SU-DHL-6 (cell line): ENCODE measurements at regions not wholly inside any gene's neighbourhood (a gene's known extent, or its start where the extent isn't known, plus 50 kb on each side); places are given as distances from the start of the nearest gene placed in this dataset.
"Not testable (repeated sequence)": the region's sequence is repeated elsewhere in the genome, so short reads cannot be mapped to it uniquely, and the experiment has no call there.

Experiments used
- H2AFZ ChIP-seq: fragments of 200-600 bp; sonication (generic); 2 replicates; pipeline ENCODE4 v1.6.1; 2014; ENCODE audit warnings: low read depth, mild to moderate bottlenecking, moderate library complexity, mixed read lengths, antibody characterized with exemption, low read length; ENCODE audit not compliant: severe bottlenecking
- H3F3A ChIP-seq: fragments of 200-600 bp; shearing (Covaris generic); 2 replicates; pipeline ENCODE4 v1.6.0; 2016; ENCODE audit warnings: antibody characterized with exemption, mild to moderate bottlenecking; ENCODE audit not compliant: insufficient read depth
- H3K27ac ChIP-seq: fragments of 200-600 bp; sonication (generic); 2 replicates; pipeline ENCODE4 v1.5.1; 2016; ENCODE audit warnings: low read depth, mild to moderate bottlenecking, low read length, moderate library complexity, mixed read lengths
- H3K27me3 ChIP-seq: fragments of 200-600 bp; sonication (generic), shearing (Covaris generic); 2 replicates; pipeline ENCODE4 v1.6.0; 2014; ENCODE audit warnings: mild to moderate bottlenecking, low read length
- H3K36me3 ChIP-seq: fragments of 200-600 bp; sonication (generic); 2 replicates; pipeline ENCODE4 v1.6.1; 2014; ENCODE audit warnings: mild to moderate bottlenecking, low read length, mixed read lengths
- H3K4me2 ChIP-seq: fragments of 300-600, 200-600 bp; shearing (Covaris generic), sonication (generic); 2 replicates; pipeline ENCODE4 v1.6.0; 2014; ENCODE audit warnings: low read length, low read depth, mild to moderate bottlenecking; ENCODE audit not compliant: poor library complexity, severe bottlenecking
- H3K4me3 ChIP-seq: fragments of 200-600 bp; sonication (generic); 2 replicates; pipeline ENCODE4 v1.5.1; 2014; ENCODE audit warnings: antibody characterized with exemption, low read length, mild to moderate bottlenecking, mixed read lengths; ENCODE audit not compliant: insufficient read depth, poor library complexity, severe bottlenecking
- H3K79me2 ChIP-seq: fragments of 200-600 bp; sonication (generic); 2 replicates; pipeline ENCODE4 v1.6.1; 2014; ENCODE audit warnings: mild to moderate bottlenecking, low read length, moderate library complexity; ENCODE audit not compliant: insufficient read depth
- H3K9ac ChIP-seq: fragments of 200-600 bp; sonication (generic); 2 replicates; pipeline ENCODE4 v1.7.0; 2014; ENCODE audit warnings: mild to moderate bottlenecking, low read length
- H3K9me2 ChIP-seq: fragments of 200-600 bp; sonication (generic); replicated peaks from 2 replicates; pipeline ENCODE4 v1.6.1; 2014; ENCODE audit warnings: low read length; ENCODE audit not compliant: insufficient read depth
- H3K9me3 ChIP-seq: fragments of 200-600 bp; sonication (generic); 2 replicates; pipeline ENCODE4 v1.6.1; 2014; ENCODE audit warnings: low read length, mixed read lengths; ENCODE audit not compliant: insufficient read depth
- H4K20me1 ChIP-seq: fragments of 200-600 bp; sonication (generic); 2 replicates; pipeline ENCODE4 v1.6.1; 2014; ENCODE audit warnings: low read depth, mild to moderate bottlenecking, antibody characterized with exemption, low read length, moderate library complexity, mixed read lengths
- EZH2phosphoT487 ChIP-seq: fragments of 200-600 bp; sonication (generic), shearing (Covaris generic); conservative IDR thresholded peaks from 2 replicates; pipeline ENCODE4 v1.6.1; 2018; ENCODE audit warnings: mild to moderate bottlenecking, antibody characterized with exemption, low read length, moderate library complexity, mixed read lengths
- TF ChIP-seq, protein P1 (sequence below): fragments of 200-600 bp; sonication (generic); IDR thresholded peaks from one replicate; pipeline ENCODE4 v1.5.1; 2017; ENCODE audit warnings: antibody characterized with exemption, mild to moderate bottlenecking, low read length, moderate library complexity; ENCODE audit not compliant: insufficient read depth, poor library complexity, severe bottlenecking

DNA sequence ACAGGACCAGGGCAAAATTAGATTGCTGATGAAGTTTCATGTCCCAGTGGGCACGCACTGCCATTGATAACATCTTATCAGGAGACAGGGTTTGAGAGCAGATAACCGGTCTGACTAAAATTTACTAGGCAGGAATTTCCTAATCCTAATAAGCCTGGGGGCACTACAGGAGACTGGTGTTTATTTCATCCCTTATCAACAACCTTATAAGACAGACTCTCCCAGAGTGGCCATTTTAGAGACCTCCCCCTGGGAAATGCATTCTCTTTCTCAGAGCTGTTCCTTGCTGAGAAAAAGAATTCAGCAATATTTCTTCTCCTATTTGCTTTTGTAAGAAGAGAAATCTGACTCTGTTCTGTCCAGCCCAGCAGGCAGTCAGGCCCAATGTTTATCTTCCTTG, 423.4 kb upstream of the IMPG1 start:
- Histone ChIP-seq H3F3A (no peaks in the 10 kb centered on the region), H3K9ac (no peak overlapping the region), H2AFZ (no peak overlapping the region), H3K79me2 (no peaks in the 10 kb centered on the region), H3K27ac (no peak overlapping the region), H3K4me3 (no peak overlapping the region), H3K36me3 (no peaks in the 10 kb centered on the region), H3K27me3 (no peaks in the 10 kb centered on the region), H3K9me3 (no peaks in the 10 kb centered on the region), H4K20me1 (no peaks in the 10 kb centered on the region), H3K9me2 (no peaks in the 10 kb centered on the region), H3K4me2 (no peak overlapping the region)
- TF ChIP-seq, protein P1, sequence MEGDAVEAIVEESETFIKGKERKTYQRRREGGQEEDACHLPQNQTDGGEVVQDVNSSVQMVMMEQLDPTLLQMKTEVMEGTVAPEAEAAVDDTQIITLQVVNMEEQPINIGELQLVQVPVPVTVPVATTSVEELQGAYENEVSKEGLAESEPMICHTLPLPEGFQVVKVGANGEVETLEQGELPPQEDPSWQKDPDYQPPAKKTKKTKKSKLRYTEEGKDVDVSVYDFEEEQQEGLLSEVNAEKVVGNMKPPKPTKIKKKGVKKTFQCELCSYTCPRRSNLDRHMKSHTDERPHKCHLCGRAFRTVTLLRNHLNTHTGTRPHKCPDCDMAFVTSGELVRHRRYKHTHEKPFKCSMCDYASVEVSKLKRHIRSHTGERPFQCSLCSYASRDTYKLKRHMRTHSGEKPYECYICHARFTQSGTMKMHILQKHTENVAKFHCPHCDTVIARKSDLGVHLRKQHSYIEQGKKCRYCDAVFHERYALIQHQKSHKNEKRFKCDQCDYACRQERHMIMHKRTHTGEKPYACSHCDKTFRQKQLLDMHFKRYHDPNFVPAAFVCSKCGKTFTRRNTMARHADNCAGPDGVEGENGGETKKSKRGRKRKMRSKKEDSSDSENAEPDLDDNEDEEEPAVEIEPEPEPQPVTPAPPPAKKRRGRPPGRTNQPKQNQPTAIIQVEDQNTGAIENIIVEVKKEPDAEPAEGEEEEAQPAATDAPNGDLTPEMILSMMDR = no peak
- no peak for TF ChIP-seq EZH2phosphoT487

DNA sequence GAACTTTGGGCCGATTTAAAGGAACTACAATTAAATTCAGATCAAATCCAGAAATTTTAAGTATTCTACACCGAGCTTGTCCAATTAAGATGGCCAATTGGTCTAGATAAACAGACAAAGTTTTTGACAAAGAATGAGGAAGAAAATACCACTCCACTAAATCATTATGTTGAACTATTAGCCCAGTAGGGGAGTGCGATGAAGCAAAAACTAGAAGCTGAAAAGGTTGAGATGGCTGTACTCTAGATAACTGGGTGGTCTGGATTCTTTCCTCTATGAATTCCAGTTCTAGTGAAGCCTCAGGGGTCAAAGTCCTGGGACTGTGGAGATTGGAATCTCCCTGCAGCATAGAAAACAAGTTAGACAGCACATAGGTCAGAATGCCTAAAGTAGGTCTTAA, 418.9 kb upstream of the IMPG1 start:
- not testable (repeated sequence) for H2AFZ ChIP-seq, H3K27me3 ChIP-seq, H3K27ac ChIP-seq, H3K79me2 ChIP-seq, H3K36me3 ChIP-seq, H4K20me1 ChIP-seq, H3K9me2 ChIP-seq, H3K4me2 ChIP-seq, H3K4me3 ChIP-seq, H3K9ac ChIP-seq, H3F3A ChIP-seq, H3K9me3 ChIP-seq

DNA sequence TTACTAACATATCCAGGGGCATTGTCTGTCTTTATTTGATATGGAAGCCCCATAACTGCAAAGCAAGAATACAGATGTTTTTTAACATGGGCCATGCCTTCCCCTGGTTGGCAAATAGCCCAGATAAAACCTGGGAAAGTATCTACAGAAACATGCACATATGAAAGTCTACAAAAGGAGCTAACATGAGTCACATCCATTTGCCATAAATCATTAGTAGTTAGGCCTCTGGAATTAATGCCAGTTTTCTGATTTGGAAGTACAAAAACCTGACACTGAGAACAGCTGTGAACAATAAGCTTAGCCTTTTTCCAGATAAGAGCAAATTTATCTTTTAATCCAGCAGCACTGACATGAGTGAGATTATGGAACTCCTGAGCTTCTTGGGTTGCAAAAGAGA, 418.0 kb upstream of the IMPG1 start:
- Histone ChIP-seq H3K27me3 (no peaks in the 10 kb centered on the region), H3K27ac (no peak overlapping the region), H3K9ac (no peak overlapping the region), H3K4me2 (no peak overlapping the region), H2AFZ (no peak overlapping the region), H3F3A (no peaks in the 10 kb centered on the region), H4K20me1 (no peaks in the 10 kb centered on the region), H3K4me3 (no peak overlapping the region), H3K79me2 (no peaks in the 10 kb centered on the region), H3K9me2 (no peaks in the 10 kb centered on the region), H3K9me3 (no peaks in the 10 kb centered on the region), H3K36me3 (no peaks in the 10 kb centered on the region)
- TF ChIP-seq EZH2phosphoT487 = no peak
- TF ChIP-seq, protein P1 = no peak

DNA sequence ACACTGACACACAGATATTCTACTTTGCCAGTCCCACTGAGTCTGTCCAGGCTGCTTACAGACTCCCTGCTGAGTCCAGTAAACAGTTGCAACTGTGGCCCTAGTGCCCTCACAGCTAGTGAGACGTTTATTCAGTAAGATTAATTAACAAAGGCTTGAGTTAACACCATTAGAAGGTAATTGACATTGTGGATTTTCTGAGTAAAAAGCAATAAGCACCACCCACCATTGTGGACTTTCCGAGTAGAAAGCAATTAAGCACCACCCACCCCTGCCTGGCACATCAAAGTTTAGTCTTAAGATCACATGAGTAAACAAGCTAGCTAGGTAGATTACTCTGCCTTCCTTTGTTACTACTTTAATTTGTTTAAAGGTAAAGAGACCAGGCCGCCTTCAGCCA, 408.6 kb upstream of the IMPG1 start:
- Histone ChIP-seq H3K36me3 (no peaks in the 10 kb centered on the region), H3F3A (no peaks in the 10 kb centered on the region), H3K9me3 (no peaks in the 10 kb centered on the region), H3K4me3 (no peak overlapping the region), H3K27ac (no peak overlapping the region), H3K27me3 (no peaks in the 10 kb centered on the region), H3K9me2 (no peaks in the 10 kb centered on the region), H3K79me2 (no peaks in the 10 kb centered on the region), H3K4me2 (no peak overlapping the region), H4K20me1 (no peaks in the 10 kb centered on the region), H2AFZ (no peak overlapping the region), H3K9ac (no peak overlapping the region)
- TF ChIP-seq, protein P1 = no peak
- no peak for TF ChIP-seq EZH2phosphoT487
